GM23338 (cell line): ENCODE measurements at regions not wholly inside any gene's neighbourhood (a gene's known extent, or its start where the extent isn't known, plus 50 kb on each side); places are given as distances from the start of the nearest gene placed in this dataset.

ENCODE experiments used
- ATAC-seq: fragments of 200-7000 bp; cut with Tn5 transposase; 3 replicates; pipeline ENCODE4 v1.9.1; 2020
- DNase-seq: peaks from one replicate; pipeline ENCODE4 v3.0.0-alpha.2; 2015; ENCODE audit warnings: low spot score
- H2AFZ ChIP-seq: fragments of 200-600 bp; sonication (generic); 2 replicates; pipeline ENCODE4 v1.8.0; 2016; ENCODE audit warnings: antibody characterized with exemption, mild to moderate bottlenecking, moderate library complexity
- H3F3A ChIP-seq: fragments of 200-600 bp; sonication (generic); replicated peaks from 2 replicates; pipeline ENCODE4 v1.8.0; 2017; ENCODE audit warnings: antibody characterized with exemption, mixed run types, low read depth
- H3K27ac ChIP-seq: fragments of 200-600 bp; sonication (generic); 2 replicates; pipeline ENCODE4 v1.6.1; 2016; ENCODE audit warnings: low read depth
- H3K27me3 ChIP-seq: fragments of 200-600 bp; sonication (generic); 2 replicates; pipeline ENCODE4 v1.8.0; 2016; ENCODE audit warnings: mild to moderate bottlenecking, mixed run types, moderate library complexity; ENCODE audit not compliant: insufficient read depth
- H3K36me3 ChIP-seq: fragments of 200-600 bp; sonication (generic); 2 replicates; pipeline ENCODE4 v1.8.0; 2016; ENCODE audit warnings: mild to moderate bottlenecking; ENCODE audit not compliant: insufficient read depth
- H3K4me1 ChIP-seq: fragments of 200-600 bp; sonication (generic); 2 replicates; pipeline ENCODE4 v1.8.0; 2016; ENCODE audit warnings: mild to moderate bottlenecking, moderate library complexity; ENCODE audit not compliant: insufficient read depth
- H3K4me2 ChIP-seq: fragments of 200-600 bp; sonication (generic); 2 replicates; pipeline ENCODE4 v1.7.1; 2017; ENCODE audit warnings: mixed run types
- H3K4me3 ChIP-seq: fragments of 200-600 bp; sonication (generic); 2 replicates; pipeline ENCODE4 v1.6.1; 2016; ENCODE audit warnings: mixed run types
- H3K79me2 ChIP-seq: fragments of 200-600 bp; sonication (generic); replicated peaks from 2 replicates; pipeline ENCODE4 v1.8.0; 2017; ENCODE audit warnings: mild to moderate bottlenecking; ENCODE audit not compliant: insufficient read depth
- H3K9me2 ChIP-seq: fragments of 200-600 bp; sonication (generic); 2 replicates; pipeline ENCODE4 v1.8.0; 2017; ENCODE audit not compliant: insufficient read depth
- H4K20me1 ChIP-seq: fragments of 200-600 bp; sonication (generic); replicated peaks from 2 replicates; pipeline ENCODE4 v1.8.0; 2017; ENCODE audit warnings: mild to moderate bottlenecking; ENCODE audit not compliant: insufficient read depth
- H3K27ac Mint-ChIP-seq: 2 replicates; pipeline ENCODE4 v1.8.0; 2020; ENCODE audit warnings: inconsistent platforms, mild to moderate bottlenecking, moderate library complexity, mixed read lengths
- H3K27me3 Mint-ChIP-seq: 3 replicates; pipeline ENCODE4 v1.8.0; 2022; ENCODE audit warnings: low read depth, mild to moderate bottlenecking, moderate library complexity, mixed read lengths, inconsistent platforms; ENCODE audit not compliant: insufficient read depth, poor library complexity
- H3K36me3 Mint-ChIP-seq: 3 replicates; pipeline ENCODE4 v1.8.0; 2021; ENCODE audit warnings: low read depth, mild to moderate bottlenecking, inconsistent platforms, moderate library complexity, mixed read lengths
- H3K4me1 Mint-ChIP-seq: 3 replicates; pipeline ENCODE4 v1.8.0; 2020; ENCODE audit warnings: mild to moderate bottlenecking, inconsistent platforms, mixed read lengths
- H3K4me3 Mint-ChIP-seq: 3 replicates; pipeline ENCODE4 v1.8.0; 2021; ENCODE audit warnings: moderate library complexity, mild to moderate bottlenecking, inconsistent platforms, mixed read lengths
- H3K9me3 Mint-ChIP-seq: 3 replicates; pipeline ENCODE4 v1.8.0; 2020; ENCODE audit warnings: moderate library complexity, mild to moderate bottlenecking, inconsistent platforms, mixed read lengths
- CREB1 ChIP-seq: fragments of 250-450 bp; sonication (Bioruptor Pico); IDR thresholded peaks from 2 replicates; pipeline ENCODE4 v1.5.0; 2020; ENCODE audit warnings: low read depth, mild to moderate bottlenecking, moderate library complexity
- EZH2 ChIP-seq: fragments of 200-600 bp; sonication (generic); IDR thresholded peaks from one replicate; pipeline ENCODE4 v1.8.0; 2017; ENCODE audit warnings: antibody characterized with exemption, mild to moderate bottlenecking, low read depth; ENCODE audit not compliant: unreplicated experiment
- EZH2phosphoT487 ChIP-seq: fragments of 200-600 bp; sonication (generic); IDR thresholded peaks from one replicate; pipeline ENCODE4 v1.8.1; 2018; ENCODE audit warnings: antibody characterized with exemption; ENCODE audit not compliant: unreplicated experiment
- JUNB ChIP-seq: IDR thresholded peaks from one replicate; pipeline ENCODE4 v1.6.1; 2016; ENCODE audit warnings: antibody characterized with exemption; ENCODE audit not compliant: unreplicated experiment
- NANOG ChIP-seq: IDR thresholded peaks from 2 replicates; pipeline ENCODE4 v1.6.1; 2016; ENCODE audit warnings: antibody characterized with exemption, borderline replicate concordance
- POLR2AphosphoS5 ChIP-seq: IDR thresholded peaks from 2 replicates; pipeline ENCODE4 v1.6.1; 2016; ENCODE audit warnings: antibody characterized with exemption, low read depth
- REST ChIP-seq: IDR thresholded peaks from one replicate; pipeline ENCODE4 v1.6.1; 2018; ENCODE audit warnings: antibody characterized with exemption; ENCODE audit not compliant: unreplicated experiment
- STAT1 ChIP-seq: IDR thresholded peaks from one replicate; pipeline ENCODE4 v1.6.1; 2016; ENCODE audit warnings: antibody characterized with exemption; ENCODE audit not compliant: unreplicated experiment
- ZNF114 ChIP-seq: fragments of 250-450 bp; sonication (Bioruptor Pico); IDR thresholded peaks from 2 replicates; pipeline ENCODE4 v1.5.0; 2020; ENCODE audit warnings: mild to moderate bottlenecking, moderate library complexity
- ZNF331 ChIP-seq: fragments of 250-450 bp; sonication (Bioruptor Pico); IDR thresholded peaks from 2 replicates; pipeline ENCODE4 v1.5.0; 2020; ENCODE audit warnings: low read depth, mild to moderate bottlenecking, moderate library complexity
- TF ChIP-seq, protein P1 (sequence below): IDR thresholded peaks from 2 replicates; pipeline ENCODE4 v1.6.1; 2016; ENCODE audit warnings: antibody characterized with exemption
- TF ChIP-seq, protein P2 (sequence below), 2 experiments: fragments of 200-600 bp in 1 of 2; sonication (generic) in 1 of 2; conservative IDR thresholded peaks; 2 replicates each; pipeline versions ENCODE4 v1.5.1 to v1.6.1; 2016 to 2017; ENCODE audit warnings: antibody characterized with exemption in 2 of 2, low read depth in 2 of 2, mild to moderate bottlenecking in 2 of 2, moderate library complexity in 1 of 2
- TF ChIP-seq, protein P3 (sequence below): fragments of 250-450 bp; sonication (Bioruptor Pico); IDR thresholded peaks from 2 replicates; pipeline ENCODE4 v1.5.0; 2020; ENCODE audit warnings: mild to moderate bottlenecking, moderate library complexity

GRCh38 chr9:28124917-28125316 lies 551.6 kb upstream of the C9orf72 start:
- DNase-seq, result no peak
- no peak overlapping the region for H3K4me3 ChIP-seq
- Mint-ChIP-seq H3K9me3 (no peaks in the 10 kb centered on the region), H3K27me3 (no peaks in the 10 kb centered on the region), H3K4me3 (no peak overlapping the region), H3K27ac (no peak overlapping the region), H3K36me3 (no peaks in the 10 kb centered on the region), H3K4me1 (peaks cover 8% of the 10 kb centered on the region; the same call in 2 of the 3 replicates)
- no peaks in the 10 kb centered on the region for H3K9me2 ChIP-seq
- no peak for ATAC-seq
- H3K27ac ChIP-seq, result no peak overlapping the region
- no peak overlapping the region for H3K4me2 ChIP-seq
- H3K27me3 ChIP-seq, result no peaks in the 10 kb centered on the region
- H3K36me3 ChIP-seq, result no peaks in the 10 kb centered on the region
- no peaks in the 10 kb centered on the region for H3F3A ChIP-seq
- H3K4me1 ChIP-seq, result 0 out of 2 replicates have a peak, but pooled peaks cover 5% of the 10 kb centered on the region
- no peak for TF ChIP-seq JUNB
- TF ChIP-seq, protein P1, sequence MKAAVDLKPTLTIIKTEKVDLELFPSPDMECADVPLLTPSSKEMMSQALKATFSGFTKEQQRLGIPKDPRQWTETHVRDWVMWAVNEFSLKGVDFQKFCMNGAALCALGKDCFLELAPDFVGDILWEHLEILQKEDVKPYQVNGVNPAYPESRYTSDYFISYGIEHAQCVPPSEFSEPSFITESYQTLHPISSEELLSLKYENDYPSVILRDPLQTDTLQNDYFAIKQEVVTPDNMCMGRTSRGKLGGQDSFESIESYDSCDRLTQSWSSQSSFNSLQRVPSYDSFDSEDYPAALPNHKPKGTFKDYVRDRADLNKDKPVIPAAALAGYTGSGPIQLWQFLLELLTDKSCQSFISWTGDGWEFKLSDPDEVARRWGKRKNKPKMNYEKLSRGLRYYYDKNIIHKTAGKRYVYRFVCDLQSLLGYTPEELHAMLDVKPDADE, result no peak
- no peak for TF ChIP-seq NANOG
- TF ChIP-seq EZH2, result no peak
- no peak for TF ChIP-seq POLR2AphosphoS5
- TF ChIP-seq, protein P2, sequence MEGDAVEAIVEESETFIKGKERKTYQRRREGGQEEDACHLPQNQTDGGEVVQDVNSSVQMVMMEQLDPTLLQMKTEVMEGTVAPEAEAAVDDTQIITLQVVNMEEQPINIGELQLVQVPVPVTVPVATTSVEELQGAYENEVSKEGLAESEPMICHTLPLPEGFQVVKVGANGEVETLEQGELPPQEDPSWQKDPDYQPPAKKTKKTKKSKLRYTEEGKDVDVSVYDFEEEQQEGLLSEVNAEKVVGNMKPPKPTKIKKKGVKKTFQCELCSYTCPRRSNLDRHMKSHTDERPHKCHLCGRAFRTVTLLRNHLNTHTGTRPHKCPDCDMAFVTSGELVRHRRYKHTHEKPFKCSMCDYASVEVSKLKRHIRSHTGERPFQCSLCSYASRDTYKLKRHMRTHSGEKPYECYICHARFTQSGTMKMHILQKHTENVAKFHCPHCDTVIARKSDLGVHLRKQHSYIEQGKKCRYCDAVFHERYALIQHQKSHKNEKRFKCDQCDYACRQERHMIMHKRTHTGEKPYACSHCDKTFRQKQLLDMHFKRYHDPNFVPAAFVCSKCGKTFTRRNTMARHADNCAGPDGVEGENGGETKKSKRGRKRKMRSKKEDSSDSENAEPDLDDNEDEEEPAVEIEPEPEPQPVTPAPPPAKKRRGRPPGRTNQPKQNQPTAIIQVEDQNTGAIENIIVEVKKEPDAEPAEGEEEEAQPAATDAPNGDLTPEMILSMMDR (conservative IDR thresholded peaks at IDR 0.05; ENCODE audit: low read depth in 2 of 2), result no peak
- TF ChIP-seq, protein P3, sequence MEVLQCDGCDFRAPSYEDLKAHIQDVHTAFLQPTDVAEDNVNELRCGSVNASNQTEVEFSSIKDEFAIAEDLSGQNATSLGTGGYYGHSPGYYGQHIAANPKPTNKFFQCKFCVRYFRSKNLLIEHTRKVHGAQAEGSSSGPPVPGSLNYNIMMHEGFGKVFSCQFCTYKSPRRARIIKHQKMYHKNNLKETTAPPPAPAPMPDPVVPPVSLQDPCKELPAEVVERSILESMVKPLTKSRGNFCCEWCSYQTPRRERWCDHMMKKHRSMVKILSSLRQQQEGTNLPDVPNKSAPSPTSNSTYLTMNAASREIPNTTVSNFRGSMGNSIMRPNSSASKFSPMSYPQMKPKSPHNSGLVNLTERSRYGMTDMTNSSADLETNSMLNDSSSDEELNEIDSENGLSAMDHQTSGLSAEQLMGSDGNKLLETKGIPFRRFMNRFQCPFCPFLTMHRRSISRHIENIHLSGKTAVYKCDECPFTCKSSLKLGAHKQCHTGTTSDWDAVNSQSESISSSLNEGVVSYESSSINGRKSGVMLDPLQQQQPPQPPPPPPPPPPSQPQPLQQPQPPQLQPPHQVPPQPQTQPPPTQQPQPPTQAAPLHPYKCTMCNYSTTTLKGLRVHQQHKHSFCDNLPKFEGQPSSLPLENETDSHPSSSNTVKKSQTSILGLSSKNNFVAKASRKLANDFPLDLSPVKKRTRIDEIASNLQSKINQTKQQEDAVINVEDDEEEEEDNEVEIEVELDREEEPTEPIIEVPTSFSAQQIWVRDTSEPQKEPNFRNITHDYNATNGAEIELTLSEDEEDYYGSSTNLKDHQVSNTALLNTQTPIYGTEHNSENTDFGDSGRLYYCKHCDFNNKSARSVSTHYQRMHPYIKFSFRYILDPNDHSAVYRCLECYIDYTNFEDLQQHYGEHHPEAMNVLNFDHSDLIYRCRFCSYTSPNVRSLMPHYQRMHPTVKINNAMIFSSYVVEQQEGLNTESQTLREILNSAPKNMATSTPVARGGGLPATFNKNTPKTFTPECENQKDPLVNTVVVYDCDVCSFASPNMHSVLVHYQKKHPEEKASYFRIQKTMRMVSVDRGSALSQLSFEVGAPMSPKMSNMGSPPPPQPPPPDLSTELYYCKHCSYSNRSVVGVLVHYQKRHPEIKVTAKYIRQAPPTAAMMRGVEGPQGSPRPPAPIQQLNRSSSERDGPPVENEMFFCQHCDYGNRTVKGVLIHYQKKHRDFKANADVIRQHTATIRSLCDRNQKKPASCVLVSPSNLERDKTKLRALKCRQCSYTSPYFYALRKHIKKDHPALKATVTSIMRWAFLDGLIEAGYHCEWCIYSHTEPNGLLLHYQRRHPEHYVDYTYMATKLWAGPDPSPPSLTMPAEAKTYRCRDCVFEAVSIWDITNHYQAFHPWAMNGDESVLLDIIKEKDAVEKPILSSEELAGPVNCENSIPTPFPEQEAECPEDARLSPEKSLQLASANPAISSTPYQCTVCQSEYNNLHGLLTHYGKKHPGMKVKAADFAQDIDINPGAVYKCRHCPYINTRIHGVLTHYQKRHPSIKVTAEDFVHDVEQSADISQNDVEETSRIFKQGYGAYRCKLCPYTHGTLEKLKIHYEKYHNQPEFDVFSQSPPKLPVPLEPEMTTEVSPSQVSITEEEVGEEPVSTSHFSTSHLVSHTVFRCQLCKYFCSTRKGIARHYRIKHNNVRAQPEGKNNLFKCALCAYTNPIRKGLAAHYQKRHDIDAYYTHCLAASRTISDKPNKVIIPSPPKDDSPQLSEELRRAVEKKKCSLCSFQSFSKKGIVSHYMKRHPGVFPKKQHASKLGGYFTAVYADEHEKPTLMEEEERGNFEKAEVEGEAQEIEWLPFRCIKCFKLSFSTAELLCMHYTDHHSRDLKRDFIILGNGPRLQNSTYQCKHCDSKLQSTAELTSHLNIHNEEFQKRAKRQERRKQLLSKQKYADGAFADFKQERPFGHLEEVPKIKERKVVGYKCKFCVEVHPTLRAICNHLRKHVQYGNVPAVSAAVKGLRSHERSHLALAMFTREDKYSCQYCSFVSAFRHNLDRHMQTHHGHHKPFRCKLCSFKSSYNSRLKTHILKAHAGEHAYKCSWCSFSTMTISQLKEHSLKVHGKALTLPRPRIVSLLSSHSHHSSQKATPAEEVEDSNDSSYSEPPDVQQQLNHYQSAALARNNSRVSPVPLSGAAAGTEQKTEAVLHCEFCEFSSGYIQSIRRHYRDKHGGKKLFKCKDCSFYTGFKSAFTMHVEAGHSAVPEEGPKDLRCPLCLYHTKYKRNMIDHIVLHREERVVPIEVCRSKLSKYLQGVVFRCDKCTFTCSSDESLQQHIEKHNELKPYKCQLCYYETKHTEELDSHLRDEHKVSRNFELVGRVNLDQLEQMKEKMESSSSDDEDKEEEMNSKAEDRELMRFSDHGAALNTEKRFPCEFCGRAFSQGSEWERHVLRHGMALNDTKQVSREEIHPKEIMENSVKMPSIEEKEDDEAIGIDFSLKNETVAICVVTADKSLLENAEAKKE (CRISPR knock-in tag), result no peak
- TF ChIP-seq EZH2phosphoT487, result no peak
- no peak for TF ChIP-seq ZNF331
- TF ChIP-seq CREB1, result no peak
- TF ChIP-seq STAT1, result no peak
- TF ChIP-seq ZNF114 (CRISPR knock-in tag), result no peak
- no peak for TF ChIP-seq REST
- H3K79me2 ChIP-seq, result no peaks in the 10 kb centered on the region
- H4K20me1 ChIP-seq, result no peaks in the 10 kb centered on the region
- H2AFZ ChIP-seq, result no peak overlapping the region
